NCI-H1105 treated with DMSO at 0.1 percent for 48 hours (cell line): ENCODE measurements at regions not wholly inside any gene's neighbourhood (a gene's known extent, or its start where the extent isn't known, plus 50 kb on each side); places are given as distances from the start of the nearest gene placed in this dataset.
"Not testable (repeated sequence)": the region's sequence is repeated elsewhere in the genome, so short reads cannot be mapped to it uniquely, and the experiment has no call there.

Source experiments
- DNase-seq: peaks from one replicate; lab custom pipeline; 2025; lab: John Stamatoyannopoulos, UW

GRCh38 chr13:59236944-59237343, 926.8 kb downstream of the DIAPH3 start:
- DNase-seq: no peak

DNA sequence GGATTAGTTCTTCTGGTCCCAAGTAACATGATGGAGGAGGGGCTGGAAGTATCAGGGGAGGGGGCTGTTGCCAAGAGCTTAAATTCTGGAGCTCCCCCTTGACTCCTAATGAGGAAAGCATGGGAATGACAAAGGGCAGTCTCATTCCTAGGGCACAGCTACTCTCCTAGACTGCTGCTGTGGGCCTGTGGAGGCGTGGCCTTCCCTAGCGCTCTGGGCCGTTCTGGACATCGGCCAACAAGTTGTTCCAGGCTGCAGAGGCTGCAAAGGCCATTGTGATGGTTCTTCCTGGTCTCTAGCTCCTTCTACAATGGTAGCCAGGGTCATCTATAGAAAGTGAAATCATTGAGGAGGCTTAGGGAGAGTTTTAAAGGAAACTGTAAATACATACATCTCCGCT, 916.6 kb downstream of the DIAPH3 start:
- DNase-seq: peak; percentile 34

GRCh38 chr13:59250336-59251189, 913.2 kb downstream of the DIAPH3 start:
- DNase-seq: peak; percentile 82

DNA sequence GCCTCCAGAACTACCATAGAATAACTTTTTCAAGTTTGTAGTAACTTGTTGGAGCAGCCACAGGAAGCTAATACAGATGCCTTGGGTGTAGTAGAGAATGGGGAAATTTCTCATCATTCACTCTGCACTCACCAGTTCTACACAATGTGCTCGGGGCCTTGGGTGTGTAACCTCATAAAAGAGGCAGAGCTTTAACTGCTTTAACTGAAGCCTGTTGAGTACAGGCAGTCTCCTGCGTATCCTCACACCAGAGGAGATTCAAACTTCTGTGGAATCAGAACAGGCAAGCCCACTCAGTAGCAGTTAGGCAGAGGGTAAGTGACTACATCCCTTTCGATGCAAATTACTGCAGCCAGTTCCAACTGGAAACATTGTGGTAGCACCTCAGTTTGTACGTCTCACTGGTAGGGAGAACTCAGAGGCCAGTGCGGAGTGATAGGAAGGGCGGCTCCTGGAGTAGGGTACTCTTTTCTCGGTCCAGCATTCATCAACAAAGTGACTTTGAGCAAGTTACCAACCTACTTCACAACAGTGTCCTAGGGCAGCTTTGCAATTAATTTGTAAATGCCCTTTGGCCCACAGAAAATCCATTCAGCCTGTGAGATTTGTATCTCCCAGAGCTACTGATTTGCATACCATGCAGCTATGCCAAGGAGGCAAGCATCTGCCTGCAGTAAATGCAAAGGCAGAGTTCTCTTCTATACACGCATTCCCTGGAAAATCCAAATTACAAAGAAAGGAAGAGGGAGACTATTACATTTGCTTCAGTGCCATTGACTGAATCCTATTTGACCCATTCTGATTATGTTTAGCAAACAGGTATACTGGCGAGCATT, 904.3 kb downstream of the DIAPH3 start:
- DNase-seq: no peak

DNA sequence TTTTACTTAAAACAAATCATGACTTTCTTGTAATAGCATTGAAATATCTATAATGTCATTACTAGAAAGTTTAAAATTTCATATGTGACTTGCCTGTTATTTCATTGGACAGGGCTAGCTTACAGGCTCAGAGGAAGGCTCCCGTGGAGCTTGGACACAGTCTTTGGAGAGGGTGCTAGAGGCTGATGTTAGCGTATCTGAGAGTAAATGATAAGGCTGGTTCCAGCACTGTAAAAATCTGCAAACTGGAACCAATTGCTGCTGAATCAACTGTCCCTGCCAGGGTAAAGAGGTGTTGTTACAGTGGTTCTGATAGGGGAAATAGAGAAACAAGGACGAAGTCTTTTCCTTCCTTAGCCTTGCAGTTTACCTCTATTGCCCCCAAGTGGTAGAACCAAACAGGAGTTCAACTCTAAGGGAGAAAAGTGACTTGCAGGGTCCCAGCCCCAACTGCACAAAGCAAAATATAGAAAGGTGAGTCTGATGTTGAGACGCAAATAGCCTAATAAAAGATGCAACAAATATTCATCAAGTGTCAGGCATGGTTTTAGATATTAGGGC, 901.7 kb downstream of the DIAPH3 start:
- no peak for DNase-seq

DNA sequence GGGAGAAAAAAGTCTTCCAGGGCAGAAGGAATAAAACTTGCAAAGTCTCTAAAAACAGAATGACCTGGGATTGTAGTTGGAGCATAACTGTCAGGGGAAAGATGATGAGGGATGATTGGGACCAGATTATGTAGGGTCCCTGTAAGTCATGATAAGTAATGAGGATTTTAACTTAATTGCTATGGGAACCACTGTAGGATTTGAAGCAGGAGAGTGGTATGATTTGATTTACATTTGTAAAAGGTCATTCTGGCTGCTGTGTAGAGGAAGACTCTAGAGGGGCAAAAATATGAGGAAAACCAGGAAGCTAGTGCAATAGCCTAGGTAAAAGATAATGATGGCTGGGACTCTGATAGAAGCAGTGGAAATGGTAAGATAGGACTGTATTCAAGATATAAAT, 900.2 kb downstream of the DIAPH3 start:
- DNase-seq: no peak

GRCh38 chr13:59266478-59267063, 897.2 kb downstream of the DIAPH3 start:
- no peak for DNase-seq

DNA sequence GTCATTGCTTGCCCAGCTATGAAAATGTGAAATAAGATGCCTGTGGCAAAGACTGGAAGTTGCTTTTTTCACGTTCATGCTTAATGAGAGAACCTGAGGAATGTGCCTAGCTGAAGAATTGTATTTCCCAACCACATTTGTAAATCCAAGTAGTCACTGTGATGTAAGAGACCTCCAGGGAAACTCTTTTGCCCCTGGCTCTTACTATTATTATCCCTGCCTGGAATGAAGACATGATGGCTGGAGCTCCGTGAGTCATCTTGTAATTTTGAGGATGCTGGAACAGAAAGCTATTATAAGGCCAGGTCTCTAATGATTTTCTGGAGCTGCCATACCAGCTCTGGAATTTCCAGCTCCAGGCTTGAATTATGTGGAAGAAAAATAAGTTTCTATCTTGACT, 894.3 kb downstream of the DIAPH3 start:
- no peak for DNase-seq

- DNase-seq: no peak
These were observed 893.4 kb downstream of the DIAPH3 start for GRCh38 chr13:59270327-59270726.

DNA sequence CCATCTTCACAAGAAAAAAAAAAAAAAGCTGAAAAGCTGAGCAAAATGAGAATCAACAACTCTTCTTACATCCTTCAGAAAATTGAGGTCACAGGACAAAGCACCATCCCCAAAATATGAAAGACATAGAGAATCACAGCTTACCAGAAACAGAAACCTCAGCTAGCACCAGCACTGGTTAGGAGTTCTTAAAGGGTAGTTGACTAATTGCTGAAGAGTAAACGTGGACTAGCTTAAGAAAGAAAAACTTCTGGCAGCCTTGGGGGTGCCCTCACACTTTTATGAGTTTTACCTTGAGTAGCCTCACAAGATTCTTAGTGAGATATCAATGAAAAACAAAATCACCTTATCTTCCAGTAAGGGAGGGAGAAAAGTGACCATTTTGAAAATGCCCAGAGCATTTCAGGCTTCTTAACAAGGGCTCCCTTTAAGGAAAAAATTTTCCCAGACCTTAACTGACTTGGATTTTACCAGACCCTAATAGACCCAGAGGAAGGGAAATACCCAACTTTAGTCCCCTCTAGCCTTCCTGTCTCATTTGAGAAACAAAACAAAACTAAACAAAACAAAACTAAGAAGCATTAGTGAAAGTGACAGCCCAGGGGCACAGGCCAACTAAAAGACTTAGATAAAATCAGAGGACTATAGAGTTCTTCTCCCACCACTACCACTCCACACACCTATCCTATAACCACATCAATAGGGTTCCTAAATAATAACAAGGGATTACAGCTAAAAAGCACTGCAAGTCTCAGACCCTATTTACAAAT, 888.6 kb downstream of the DIAPH3 start:
- no peak for DNase-seq

GRCh38 chr13:59276436-59276835, 887.3 kb downstream of the DIAPH3 start:
- no peak for DNase-seq

DNA sequence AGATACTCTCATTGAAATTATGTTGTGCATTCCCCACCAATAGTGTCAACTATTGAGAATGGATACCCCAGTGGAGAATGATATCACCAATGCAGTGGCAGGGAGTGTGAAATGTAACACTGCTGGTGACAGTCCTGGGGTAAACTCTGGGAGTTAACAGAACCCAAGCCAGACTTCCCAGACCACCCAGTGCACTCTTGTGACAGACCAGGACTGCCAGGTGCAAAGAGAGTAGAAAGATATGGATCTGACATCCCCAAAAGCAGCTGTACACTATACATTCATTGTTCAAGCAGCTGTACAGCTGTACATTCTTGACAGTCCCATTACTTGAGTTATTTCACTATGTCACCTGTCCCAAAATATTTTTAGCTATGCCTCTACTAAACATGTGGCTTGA, 886.6 kb downstream of the DIAPH3 start:
- no peak for DNase-seq

GRCh38 chr13:59279028-59279427, 884.7 kb downstream of the DIAPH3 start:
- peak; percentile 33 for DNase-seq

- peak; percentile 27 for DNase-seq
These were observed 884.2 kb downstream of the DIAPH3 start for GRCh38 chr13:59279576-59279975.

DNA sequence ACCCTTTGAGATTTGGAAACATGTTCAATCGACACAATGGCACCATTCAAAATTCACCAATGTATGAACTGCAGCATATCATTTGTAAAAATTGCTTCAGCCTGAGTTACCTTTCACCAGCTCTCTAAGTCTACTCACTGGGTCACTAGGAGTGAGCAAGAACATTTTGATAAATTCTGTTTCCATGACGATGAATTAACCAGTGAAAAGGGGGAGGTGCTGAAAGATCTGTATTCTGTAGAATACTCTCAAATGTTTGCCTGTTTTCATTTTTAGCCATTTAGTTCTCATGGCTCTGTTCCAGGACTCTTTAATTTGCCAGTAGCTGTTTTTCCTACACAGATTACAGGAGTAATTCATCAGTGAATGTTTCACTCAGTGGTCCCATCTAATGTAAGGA, 883.4 kb downstream of the DIAPH3 start:
- peak; percentile 81 for DNase-seq

DNA sequence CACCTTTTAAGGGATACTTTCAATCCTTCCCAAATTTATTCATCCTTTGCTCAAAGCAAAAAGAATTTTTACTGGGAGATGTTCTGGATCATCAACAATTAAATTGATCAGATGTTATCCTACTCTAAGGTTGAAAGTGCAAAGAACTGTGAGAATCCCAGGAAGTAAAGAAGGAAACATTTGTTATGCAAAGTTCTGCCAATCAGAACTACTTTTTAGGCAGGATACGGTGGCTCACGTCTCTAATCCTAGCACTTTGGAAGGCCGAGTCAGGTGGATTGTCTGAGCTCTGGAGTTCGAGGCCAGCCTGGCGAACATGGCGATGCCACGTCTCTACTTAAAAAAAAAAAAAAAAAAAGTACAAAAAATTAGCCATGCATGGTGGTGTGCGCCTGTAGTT, 882.3 kb downstream of the DIAPH3 start:
- DNase-seq: no peak

GRCh38 chr13:59292240-59292639, 871.5 kb downstream of the DIAPH3 start:
- not testable (repeated sequence) for DNase-seq

DNA sequence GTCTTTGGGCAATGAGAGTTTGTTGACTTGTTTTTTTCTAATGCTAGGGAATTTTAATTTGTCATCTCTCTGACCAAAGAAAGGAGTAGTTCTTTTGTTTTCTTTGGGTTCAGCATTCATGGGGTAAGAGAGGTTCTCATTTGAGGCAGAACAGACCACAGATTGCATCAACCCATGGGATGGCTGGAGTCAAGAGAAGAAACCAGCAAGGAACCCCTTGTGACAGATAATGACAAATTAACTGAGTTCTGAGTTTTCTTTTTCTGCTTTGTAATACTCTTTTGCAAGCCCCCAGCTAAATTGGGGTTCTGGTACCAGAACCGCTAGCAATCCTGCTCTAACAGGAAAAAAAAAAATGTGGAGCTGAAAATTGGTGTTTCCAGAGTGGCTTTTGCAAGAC, 864.1 kb downstream of the DIAPH3 start:
- DNase-seq: no peak

DNA sequence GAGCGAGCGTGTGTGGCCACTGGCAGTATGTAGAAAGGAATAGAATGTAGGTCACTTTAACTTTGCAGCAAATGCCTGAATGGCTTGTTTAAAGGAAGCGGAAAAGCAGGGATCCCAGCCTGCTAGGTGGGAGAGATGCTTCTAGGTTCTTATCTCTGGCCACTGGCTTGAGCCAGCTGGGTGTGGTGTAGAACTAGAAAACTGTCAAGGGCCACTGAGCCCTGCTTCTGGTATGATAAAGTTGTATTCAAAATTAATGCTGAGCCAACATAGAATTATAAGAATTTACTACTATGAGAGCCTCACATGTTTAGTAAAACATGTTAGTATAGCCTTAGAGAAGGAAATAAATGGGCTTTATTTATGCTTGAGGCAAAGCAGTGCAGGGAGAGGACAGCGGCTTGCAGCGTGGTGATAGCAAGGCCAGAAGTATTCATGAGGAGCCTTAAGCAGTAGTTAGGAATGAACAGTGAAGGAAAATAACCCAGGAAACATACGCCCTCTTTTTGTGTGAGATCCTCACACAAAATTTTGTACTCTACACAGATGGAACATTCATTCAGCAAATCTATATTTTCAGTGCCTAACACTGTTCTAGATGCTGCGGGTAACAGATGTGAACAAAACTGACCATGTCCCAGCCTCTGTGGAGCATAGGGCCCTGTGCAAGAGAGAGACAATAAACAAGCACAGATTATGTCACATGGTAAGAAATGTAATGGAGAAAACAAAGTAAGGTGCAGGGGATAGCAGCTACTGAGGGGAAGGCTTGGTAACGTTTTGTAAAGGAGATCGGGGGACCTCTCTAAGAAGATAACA, 863.2 kb downstream of the DIAPH3 start:
- DNase-seq: no peak

DNA sequence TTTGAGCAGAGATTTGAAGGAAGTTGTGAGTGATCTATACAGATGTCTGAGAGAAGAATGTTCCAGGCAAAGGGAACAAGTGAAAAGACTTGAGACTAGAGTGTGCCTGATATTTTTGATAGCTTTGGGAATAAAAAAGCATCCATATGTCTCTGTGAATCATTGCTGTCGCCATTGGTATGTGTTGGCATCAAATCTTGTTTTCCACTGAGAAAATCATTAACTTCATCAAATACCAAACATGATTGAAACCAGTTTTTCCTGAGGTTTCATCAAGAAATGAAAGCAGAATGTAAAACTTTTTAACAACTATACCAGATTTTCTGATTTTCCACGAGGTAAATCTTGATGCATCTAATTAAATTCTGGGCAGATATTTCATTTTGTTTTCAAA, 862.6 kb downstream of the DIAPH3 start:
- DNase-seq: no peak

DNA sequence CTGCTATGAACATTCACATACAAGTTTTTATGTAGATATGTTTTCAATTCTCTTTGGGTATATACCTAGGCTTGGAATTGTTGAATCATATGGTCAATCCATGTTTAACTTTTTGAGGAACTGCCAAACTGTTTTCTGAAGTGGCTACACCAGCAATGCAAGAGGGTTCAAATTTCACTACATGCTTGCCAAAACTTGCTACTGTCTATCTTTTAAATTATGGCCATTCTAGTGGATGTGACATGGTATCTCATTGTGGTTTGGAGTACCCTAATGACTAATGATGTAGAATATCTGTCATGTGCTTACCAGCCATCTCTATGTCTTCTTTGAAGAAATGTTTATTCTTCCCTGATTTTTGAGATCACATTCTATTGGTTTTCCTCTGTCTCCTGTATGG, 860.3 kb downstream of the DIAPH3 start:
- peak; percentile 76 for DNase-seq
